ENCODE measurements at regions not wholly inside any gene's neighbourhood (a gene's known extent, or its start where the extent isn't known, plus 50 kb on each side); places are given as distances from the start of the nearest gene placed in this dataset.

DNA sequence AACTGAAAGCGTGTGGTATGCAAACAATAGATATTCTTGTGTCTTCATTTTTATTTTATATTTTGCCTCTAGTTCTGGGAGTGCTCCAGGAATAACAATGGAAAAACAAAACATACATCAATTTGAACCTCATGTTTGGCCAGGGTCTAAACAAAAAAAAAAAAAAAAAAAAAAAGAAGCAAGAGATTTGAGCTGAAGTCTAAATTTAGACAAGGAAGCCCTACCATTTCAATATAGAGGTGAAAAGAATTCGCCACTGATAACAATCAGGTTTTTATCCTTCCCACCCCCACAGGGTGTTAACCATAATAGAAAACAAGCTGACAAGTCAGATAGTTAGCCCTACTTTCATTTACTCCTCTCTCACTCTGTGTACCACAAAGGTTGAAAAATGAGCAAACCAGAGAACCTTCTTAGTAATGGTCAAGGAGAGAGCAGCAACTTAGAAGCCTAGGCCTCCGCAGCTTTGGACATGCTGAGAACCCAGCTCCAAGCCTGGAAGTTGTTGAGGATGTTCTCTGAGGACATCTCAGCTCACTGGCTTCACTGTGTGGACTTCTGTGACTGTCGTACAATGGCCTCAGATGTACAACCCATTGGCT, 118.2 kb upstream of the HMHB1 start:
- ATAC-seq = peak; percentile 82
- DNase-seq = no peak

DNA sequence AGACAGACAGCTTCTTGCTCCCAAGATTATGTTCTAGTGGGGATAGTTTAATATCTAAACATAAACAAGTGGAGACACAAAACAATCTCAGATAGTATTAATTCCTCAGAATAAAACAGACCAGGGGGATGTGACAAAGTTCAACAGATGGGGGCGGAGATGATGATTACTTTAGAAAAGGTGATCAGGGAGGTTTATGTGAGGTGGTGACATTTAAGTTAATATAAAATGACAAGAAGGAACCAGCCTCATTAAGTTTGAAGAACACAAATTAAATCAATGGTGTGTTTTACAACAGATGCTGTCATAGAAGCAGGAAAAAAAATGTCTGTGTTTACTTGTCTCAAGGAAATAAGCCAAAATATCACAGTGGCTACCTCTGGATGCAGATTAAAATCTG, 119.6 kb upstream of the HMHB1 start:
- ATAC-seq (no peak), DNase-seq (no peak)

DNA sequence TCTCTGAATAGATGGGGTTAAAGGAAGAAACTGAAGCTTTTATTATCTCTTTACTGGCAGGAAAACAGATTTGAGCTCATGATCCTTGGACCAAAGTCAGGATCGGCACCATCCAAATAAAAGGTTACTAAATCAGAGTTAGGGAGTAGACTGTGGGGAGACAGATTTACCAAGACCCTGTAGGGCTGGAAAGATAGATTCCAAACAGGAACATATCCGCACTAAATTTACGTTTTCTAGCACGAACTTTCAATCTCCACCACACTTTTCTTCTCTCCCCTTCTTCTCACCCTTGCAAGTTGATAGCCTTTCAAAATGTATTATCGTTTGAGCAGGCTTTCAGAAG, 120.0 kb upstream of the HMHB1 start:
- DNase-seq (no peak), ATAC-seq (no peak)

DNA sequence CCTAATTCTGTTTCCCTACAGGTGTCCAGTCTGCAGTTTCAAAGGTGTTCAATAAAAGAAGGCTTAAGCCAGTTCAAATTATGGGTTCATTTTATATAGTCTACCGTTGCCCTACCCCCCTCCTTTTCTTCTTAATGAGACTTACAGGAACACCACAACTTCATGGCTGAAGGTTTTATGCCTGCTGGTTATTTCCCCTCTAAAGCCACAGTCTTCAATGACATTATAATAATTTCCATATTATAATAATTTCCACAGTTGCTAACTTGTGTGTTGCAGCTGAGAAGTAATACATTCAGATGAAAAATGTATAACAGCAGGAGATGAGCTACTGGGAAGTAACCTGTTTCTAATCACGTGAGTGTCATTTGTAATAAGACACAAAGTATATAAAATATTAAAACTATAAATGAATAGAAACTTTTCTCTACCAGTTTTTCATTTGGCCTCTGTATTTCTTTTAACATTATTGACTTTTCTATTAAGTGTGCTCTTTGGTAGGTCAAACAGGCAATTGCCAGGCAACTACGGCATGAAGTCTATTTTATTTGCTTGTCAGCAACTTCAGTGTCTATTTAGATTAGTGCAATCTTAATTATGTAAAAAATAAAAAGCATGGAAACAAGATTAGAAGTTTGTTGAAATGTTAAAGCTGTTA, 120.5 kb upstream of the HMHB1 start:
- ATAC-seq (peak; percentile 8), DNase-seq (no peak)

DNA sequence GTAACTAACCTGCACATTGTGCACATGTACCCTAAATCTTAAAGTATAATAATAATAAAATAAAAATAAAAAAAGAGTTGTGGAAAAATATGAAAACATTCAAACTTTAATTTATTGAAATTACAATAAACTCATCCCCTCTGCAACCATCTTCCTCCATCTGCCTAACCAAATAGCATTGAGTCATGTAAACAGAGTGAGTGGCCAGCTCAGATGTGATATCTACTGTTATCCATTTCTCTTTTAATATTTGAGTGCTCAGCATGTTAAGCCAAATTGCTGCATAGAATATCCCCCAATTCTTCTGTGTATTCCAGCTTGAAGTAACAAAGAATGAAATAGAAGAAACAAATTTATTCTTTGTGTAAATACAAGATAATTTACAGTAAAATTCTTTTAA, 124.4 kb upstream of the HMHB1 start:
- no peak for DNase-seq
- ATAC-seq = no peak

DNA sequence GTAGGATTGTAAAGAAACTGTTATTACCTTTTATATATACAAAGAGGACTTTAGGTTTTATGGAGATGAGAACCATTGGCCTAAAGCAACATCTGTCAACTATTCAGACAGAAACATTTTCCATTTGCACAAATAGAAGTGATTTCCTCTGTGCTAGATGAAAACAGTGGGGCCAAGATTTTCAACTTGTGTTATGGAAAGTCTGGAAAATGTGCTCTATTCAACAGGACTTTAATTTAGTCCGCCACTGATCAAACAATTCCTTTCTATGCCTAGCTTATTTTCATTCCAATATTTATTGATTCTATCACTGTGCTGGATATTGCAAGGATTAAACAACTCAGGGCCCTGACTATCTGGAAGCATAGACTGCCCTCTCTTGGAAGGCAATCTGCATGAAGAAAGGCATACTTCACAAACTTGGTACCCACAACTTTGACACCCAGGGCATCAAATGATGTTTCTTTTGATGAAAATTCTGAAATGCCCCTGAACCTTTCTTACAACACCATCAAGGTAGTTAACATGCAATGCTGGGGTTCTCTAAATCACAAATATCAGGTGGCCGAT, 126.6 kb upstream of the HMHB1 start:
- ATAC-seq = no peak
- DNase-seq = no peak

DNA sequence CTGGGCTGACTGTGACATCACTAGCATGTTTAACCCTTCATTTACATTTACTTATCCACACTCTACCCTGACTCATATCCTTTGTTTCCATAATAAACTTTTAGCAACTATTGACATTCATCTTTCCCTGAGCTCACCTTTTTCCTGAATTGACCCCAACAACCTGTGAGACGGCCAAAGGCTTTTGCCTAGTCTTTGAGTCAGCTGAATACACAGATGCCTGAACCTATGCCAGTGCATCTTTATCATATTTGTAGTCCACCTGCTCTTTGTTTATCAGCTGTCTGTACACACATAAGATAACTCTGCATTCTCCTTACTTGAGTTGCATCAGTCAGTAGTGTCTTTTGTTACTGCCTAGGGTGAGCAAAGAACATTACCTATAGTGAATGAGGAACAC, 128.5 kb upstream of the HMHB1 start:
- DNase-seq (no peak), ATAC-seq (no peak)

DNA sequence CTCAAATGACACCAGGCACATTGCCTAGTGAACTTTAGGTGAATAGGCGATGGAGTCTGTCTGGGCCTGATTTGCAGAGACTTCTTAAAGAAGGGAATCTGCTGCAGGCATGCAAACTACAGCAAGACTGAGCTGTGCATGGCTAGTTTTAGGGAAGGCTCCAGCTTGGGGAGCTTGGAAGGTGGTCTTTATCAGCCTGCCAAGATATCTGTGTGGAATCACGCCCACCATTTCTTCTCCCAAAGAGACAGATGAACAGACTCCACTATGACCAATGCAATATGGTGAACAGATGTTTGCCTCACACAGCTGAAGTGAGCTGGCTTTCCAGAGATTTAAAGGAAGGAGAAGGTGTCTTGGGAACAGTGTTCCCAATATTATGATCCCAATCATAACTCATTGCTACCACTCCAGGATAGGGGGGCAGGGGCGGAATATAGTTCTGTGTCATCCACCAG, 129.0 kb upstream of the HMHB1 start:
- DNase-seq = no peak
- no peak for ATAC-seq

DNA sequence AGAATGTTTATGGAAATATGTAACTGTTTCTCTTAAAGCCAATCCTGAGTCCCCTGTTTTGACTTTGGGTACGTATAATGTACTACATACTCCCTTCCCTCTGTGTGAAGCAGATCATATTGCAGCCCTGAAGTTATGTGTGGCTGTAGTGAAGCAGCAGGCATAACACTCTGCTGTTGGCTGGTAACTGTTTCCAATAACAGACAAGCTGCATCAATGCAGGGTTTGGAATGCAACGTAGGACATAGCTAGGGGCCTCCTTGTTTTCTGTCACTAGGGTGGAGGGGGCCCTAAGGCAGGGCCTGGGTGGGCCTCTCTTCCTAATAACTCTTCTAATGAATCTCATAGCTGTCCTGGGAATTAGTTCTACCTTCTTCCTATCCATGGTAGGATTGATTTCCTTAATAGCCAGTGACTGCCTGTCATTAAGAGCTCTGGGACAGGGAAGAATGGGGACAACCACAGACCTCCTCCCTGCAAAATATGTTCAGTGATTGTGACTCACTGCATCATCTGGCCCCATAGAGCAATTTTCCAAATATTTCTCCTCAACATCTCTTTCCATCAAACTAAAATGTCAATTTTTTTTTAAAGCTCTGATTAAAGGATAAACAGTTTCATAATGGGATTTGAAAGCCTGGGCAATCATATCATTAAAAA, 129.6 kb upstream of the HMHB1 start:
- ATAC-seq (no peak), DNase-seq (no peak)

DNA sequence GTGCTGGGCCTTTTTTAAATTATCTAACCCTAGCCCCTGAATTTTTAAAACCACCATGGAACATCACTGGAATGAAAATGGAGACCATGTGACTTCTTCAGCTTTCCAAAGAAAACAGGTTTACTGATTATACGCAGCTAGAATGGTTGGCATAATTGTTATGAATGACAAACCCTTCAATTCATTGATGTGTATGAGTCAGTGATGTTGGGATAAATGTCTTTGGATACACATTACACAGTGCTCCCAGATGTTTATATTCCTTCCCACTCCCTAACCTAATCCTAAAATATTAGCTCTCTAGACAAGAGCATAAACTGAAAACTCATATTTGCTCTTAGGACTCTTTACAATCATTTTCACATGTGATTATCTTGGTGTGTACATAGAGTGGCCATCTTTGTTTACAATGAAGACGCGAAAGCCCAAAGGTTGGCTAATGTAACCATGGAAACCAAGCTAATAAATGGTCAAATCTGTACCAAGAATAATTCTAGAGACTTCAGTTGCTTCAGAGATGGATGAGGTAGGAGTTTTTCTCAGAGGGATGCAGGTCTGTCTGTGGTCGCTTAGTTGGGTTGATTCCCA, 131.2 kb upstream of the HMHB1 start:
- DNase-seq = no peak
- no peak for ATAC-seq

DNA sequence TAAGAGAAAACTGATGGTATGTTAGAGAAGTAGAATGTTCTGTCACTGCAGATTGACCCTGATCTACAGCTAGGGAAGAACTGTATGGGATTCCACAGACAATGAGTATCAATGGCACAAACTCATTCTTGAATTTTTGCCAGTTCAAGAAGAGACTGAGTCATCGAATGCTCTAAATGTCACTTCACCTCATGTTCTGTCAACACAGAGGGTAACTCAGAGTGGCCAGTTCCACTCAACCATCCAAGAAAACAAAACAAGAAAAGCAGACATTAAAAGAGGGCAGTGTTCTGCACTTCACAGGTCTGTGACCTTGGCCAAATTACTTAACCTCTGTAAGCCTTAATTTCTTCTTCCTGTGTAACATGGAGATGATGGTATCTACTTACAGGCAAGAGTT, 132.2 kb upstream of the HMHB1 start:
- peak; percentile 79 for ATAC-seq
- DNase-seq = no peak

DNA sequence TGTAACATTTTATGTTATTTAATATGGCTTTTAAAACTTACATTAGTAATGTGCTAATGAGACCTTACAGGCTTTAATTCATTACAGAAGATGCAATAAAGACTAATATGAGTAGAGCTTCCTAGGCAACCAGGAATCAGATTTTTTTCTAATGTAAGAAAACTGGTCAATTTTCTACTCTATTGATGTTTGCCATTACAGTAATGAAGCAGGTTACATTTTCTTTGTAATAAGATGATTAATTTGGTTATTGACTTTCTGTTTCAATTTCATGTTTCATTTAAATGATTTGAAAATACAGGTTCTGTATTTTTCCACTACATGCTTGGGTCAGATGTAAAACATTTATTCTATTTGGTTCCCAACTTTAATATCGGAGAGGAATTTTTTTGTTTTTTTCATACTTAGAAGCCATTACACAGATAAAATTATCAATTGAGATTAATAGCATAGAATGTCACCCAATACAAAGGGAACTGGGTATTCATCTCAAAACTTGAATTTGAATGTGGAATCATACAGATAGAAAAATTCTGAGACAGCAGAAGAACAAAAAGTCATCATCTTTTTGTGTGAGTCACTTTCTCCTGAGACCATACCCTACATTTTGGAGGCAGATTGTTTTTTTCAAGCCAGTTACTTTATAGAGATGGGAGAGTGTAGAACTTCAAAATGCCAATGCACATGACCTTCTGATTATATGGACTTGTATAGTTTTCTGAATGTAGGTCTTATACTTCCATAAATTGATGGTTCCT, 133.6 kb upstream of the HMHB1 start:
- ATAC-seq (peak; percentile 38), DNase-seq (no peak)

DNA sequence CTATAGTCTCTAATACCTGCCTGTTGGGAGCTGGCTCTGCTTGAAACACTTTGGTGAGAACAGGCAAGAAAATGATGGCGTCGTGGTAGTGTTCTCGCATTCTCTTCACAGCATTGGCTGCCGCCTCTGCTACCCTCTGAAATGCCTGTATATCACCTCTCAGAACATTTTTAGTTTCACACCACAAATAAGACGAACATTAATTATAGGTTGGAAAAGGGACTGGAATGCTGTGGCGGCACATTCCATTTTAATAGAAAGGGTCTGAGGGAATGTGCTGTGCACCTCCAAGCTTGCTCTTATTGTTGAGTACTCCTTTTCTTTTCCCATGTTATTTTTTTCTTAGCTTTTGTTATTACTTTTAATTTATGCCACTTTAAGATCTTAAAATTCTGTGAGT, 134.6 kb upstream of the HMHB1 start:
- ATAC-seq = no peak
- DNase-seq = no peak

DNA sequence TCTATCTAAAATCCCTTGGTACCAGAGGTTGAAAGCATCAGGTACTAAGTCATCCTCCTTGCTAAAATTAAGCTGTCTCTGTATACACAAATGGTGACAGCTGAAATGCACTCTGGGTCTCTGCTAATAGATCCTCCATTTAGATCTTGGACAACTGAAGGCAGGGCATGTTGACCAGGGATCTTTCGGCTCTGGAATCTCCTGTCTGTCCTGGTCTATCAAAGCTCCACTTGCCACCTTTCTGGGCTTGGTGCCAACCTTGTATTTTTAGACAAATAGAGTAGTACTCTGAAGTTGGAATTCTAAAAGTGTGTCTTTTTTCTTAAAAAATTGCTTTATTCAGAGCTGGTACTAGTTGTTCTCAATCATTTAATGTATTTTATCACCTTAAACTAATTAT, 135.2 kb upstream of the HMHB1 start:
- no peak for ATAC-seq

DNA sequence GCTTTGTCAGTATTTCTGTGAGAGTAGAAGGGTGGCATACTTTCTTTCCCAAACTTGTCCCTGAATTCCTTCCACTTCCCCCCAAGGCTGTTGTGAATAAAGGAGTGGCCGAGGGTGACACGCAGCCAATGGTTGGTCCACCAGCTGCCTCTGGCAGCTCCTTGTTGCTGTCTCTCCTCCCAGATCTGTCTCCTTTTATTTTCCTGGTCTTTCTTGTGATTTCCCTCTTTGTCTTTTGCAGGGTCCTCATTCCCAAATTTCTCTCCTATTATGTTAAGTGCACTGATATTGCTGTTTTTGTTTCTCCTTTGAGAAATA, 137.5 kb upstream of the HMHB1 start:
- DNase-seq (no peak), ATAC-seq (no peak)

More for the DNA sequence above, 135.2 kb upstream of the HMHB1 start:
- no peak for DNase-seq

DNA sequence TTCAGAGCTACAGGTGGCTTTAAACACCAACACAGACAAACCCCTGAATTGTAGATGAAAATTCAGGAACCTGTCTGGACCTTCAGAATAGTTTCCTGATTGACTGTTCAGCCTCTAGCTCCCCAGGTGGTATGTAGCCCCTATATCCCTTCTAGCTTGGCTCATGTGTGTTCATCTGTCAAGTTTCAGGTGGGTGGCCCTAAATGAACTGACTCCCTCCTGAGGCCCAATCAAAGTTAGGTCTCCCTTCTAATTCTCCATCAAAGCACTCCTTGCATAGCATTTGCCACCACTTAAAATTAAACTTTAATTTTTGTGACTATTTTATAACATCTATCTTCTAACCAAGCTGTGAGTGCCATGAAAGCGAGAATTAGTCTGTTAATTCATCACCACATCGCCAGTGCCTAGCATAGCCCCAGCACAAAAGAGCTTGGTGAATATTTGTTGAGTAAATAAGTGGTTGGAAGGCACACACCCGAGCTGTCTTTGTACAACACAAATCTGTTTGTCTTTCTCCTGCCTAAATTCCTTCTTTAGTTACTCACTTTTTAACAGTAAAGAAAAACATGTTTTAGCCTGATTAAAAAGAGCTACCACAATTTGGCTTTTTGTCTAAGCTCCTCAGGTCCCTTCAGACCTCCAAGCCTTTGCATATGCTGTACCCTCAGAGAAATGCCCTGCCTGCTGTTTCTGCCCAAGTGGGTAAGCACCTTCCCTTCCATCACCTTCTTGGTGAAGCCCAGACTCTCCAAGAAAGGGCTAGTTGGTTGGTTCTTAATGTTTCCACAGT, 138.1 kb upstream of the HMHB1 start:
- ATAC-seq (no peak), DNase-seq (no peak)

DNA sequence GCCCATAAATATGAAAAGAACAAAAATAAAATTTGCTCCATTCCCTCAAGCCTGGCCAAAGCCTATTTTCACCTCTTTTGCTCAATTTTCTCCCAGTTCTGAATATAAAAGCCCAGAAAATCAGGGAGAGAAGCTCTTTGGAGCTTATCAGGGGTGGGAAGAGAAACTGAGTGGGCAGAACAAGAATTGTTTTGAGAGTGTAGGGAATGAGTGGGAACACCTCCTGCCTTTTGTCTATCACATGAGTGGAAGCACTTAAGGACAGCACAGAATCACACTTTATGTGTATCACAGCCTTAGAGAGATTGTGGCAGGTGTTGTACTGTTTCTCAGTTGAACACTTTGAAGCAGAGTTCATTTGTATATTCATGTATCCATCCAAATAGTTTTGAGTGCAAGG, 139.2 kb upstream of the HMHB1 start:
- no peak for ATAC-seq
- no peak for DNase-seq

DNA sequence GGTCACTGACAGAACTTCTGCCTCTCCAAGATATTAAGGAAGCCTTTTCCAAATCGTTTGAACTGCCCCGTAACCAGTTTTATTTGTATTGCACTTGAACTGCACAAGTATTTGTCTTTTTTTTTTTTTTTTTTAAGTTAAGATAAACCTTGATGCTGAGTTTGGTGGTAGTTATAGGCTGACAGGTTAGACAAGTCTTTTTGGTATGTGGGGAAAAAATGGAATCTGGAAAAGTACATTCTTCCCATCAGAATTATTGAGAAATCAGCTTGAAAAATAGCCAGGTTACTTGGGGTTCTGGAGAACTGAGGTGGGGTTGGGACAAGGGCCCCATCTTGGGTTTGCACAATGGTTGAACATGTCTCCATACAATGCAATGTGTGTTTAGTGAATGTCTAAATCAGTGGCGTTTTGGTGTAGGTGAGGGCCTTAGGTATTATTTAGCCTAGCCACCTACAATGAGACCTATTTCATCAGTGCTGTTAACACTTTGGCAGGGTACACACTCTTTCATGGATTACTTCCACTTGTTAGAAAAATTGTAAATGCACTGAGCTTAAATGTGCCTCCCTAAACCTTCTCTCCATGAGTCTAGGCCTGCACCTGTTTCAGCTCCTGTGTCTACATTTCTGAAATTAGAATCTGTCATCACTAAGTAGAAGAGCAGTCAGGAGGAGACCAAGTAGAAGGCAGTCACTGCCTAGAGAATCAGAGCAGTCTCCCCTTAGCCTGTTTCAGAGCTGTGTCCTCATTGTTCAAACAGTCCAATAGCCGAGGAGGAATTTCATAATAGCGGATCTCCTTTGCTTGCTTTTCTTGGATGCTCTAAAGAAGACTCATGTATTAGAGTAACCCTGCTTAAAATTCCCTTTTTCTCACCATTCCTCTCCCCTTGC, 140.0 kb upstream of the HMHB1 start:
- no peak for ATAC-seq
- DNase-seq = no peak

DNA sequence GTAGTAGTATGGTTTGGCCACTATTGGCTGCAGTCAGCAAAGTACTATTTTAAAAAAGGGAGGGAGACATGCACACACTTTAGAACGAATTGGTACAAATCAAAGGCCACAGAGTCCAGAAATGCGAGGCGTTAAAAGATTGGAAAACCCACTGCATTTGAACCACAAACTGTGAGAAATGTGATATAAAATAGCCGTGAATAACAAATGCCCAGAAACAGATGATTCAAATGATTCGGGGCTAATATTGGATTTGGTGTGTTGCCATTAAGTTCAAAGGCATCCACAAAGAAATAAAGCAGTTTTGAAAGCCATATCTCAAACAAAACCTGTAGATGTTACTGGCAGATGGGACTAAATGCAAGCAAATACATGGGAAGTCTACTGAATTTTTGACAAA, 140.9 kb upstream of the HMHB1 start:
- DNase-seq (no peak), ATAC-seq (no peak)

DNA sequence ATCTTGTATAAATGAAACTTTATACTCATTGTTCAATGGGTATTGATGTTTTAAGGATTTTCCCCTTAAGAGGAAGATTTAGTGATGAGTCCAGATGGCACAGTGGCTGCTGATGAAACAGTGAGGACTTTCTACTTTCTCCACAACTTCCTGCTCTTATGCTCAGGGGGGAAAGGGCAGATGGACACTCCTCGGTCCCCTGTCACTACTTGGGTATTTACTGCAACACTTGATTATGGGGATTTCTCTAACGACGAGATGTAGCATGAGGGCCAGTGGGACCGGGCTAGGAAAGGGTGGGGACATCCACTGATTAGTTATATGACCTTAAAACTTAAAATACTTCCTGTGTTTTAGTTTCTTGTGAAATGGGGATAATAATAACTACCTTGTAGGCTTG, 146.1 kb upstream of the HMHB1 start:
- DNase-seq = no peak
- ATAC-seq = no peak

DNA sequence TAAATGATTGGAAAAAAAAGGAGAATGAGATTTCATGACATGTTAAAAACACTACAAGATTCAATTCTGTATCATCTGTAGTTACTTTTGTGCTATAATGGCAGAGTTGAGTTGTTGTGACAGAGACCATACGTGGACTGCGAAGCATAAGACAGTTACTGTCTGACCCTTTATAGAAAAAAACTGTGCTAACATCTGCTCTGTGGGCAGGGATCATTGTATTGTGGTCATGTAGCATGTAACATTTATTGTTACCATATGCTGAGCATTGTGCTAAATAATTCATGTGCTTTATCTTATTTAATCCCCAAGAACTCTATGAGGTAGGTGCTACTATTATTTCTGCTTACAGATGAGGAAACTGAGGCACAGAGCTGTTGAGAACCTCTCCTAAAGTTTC, 147.3 kb upstream of the HMHB1 start:
- DNase-seq (no peak), ATAC-seq (no peak)
